HepG2 (cell line): ENCODE measurements at regions not wholly inside any gene's neighbourhood (a gene's known extent, or its start where the extent isn't known, plus 50 kb on each side); places are given as distances from the start of the nearest gene placed in this dataset.

Source experiments
- ATAC-seq: fragments of 200-7000 bp; cut with Tn5 transposase; 3 replicates; pipeline ENCODE4 v1.9.1; 2020; ENCODE audit warnings: mild to moderate bottlenecking, moderate library complexity
- BruUV-seq: library from RNA; stranded (reverse); fragments of 400-500 nt; replicated peaks from 2 replicates; lab custom pipeline; 2021; lab: Mats Ljungman, UMichigan
- CTCF ChIA-PET: fragments of 300-600 bp; formaldehyde crosslinking; extraction: SDS; loops from one replicate; lab custom pipeline; 2021; ENCODE audit warnings: low total read pairs, inconsistent platforms, low intra/inter-chr PET ratio; lab: Yijun Ruan, JAX
- POLR2A ChIA-PET: fragments of 350-600 bp; sonication (Branson Sonifier 250); formaldehyde crosslinking; loops from one replicate; lab custom pipeline; 2020; ENCODE audit warnings: antibody characterized with exemption, inconsistent platforms; lab: Yijun Ruan, JAX
- DNase-seq: peaks from one replicate; pipeline ENCODE4 v3.0.0-alpha.2; 2015; ENCODE audit warnings: low spot score
- FAIRE-seq: peaks from 3 replicates; lab custom pipeline; 2011; peaks lifted over from hg19 to GRCh38; lab: Jason Lieb, UNC
- H2AFZ ChIP-seq: one replicate; pipeline ENCODE4 v1.6.1; 2011; ENCODE audit warnings: low read length, inconsistent platforms
- H3K27ac ChIP-seq: fragments of 300-600 bp; 3 replicates; pipeline ENCODE4 v1.8.0; 2011; ENCODE audit warnings: mixed run types, mild to moderate bottlenecking, mixed read lengths, low read length, inconsistent platforms; ENCODE audit not compliant: insufficient read depth; ENCODE audit errors: extremely low read length
- H3K27me3 ChIP-seq, 2 experiments: fragments of 200-600 bp in 1 of 2; 2 replicates in 1 of 2; 3 replicates in 1 of 2; pipeline versions ENCODE4 v1.6.0 to v1.8.0; 2011; ENCODE audit warnings: low read length in 2 of 2, mild to moderate bottlenecking in 2 of 2, moderate library complexity in 2 of 2, inconsistent platforms in 1 of 2; ENCODE audit not compliant: insufficient read depth in 2 of 2, control insufficient read depth in 1 of 2
- H3K36me3 ChIP-seq, 2 experiments: fragments of 200-600 bp in 1 of 2; replicated peaks in 1 of 2; 2 replicates in 1 of 2; 3 replicates in 1 of 2; pipeline versions ENCODE4 v1.5.1 to v1.8.0; 2011; ENCODE audit warnings: low read length in 2 of 2, inconsistent platforms in 1 of 2; ENCODE audit not compliant: insufficient read depth in 2 of 2, control insufficient read depth in 1 of 2
- H3K4me1 ChIP-seq: 2 replicates; pipeline ENCODE4 v1.5.1; 2012; ENCODE audit warnings: low read length, inconsistent platforms; ENCODE audit not compliant: insufficient read depth
- H3K4me2 ChIP-seq: 2 replicates; pipeline ENCODE4 v1.6.0; 2011; ENCODE audit warnings: low read depth, low read length, inconsistent platforms
- H3K4me3 ChIP-seq, 3 experiments: fragments of 200-600 bp in 1 of 3; sonication (generic), shearing (Covaris generic) in 1 of 3; replicated peaks in 1 of 3; 2 replicates each; pipeline ENCODE4 v1.5.1; 2011 to 2016; ENCODE audit warnings: low read length in 3 of 3, inconsistent platforms in 2 of 3, low read depth in 2 of 3, mild to moderate bottlenecking in 2 of 3, control low read depth in 1 of 3, mixed read lengths in 1 of 3; ENCODE audit not compliant: insufficient read depth in 1 of 3
- H3K79me2 ChIP-seq: one replicate; pipeline ENCODE4 v1.6.1; 2011; ENCODE audit warnings: low read length, inconsistent platforms; ENCODE audit not compliant: insufficient read depth
- H3K9ac ChIP-seq: 2 replicates; pipeline ENCODE4 v1.6.0; 2011; ENCODE audit warnings: mild to moderate bottlenecking, low read depth, low read length, inconsistent platforms; ENCODE audit not compliant: insufficient read depth
- H3K9me3 ChIP-seq: 2 replicates; pipeline ENCODE4 v1.5.1; 2012; ENCODE audit warnings: mild to moderate bottlenecking, low read length
- H4K20me1 ChIP-seq: 2 replicates; pipeline ENCODE4 v1.6.0; 2011; ENCODE audit warnings: inconsistent platforms, mild to moderate bottlenecking, low read length, moderate library complexity; ENCODE audit not compliant: insufficient read depth
- ATF7 ChIP-seq, 2 experiments: fragments of 450-650 bp in 1 of 2; sonication (generic) in 1 of 2; formaldehyde crosslinking in 1 of 2; IDR thresholded peaks; 2 replicates each; pipeline versions ENCODE4 v1.4.0 to v1.6.1; 2016 to 2020; ENCODE audit warnings: antibody characterized with exemption in 1 of 2, mild to moderate bottlenecking in 1 of 2, missing genetic modification reagents in 1 of 2
- MEF2D ChIP-seq: sonication (generic); formaldehyde crosslinking; IDR thresholded peaks from 2 replicates; pipeline ENCODE4 v1.5.1; 2020; ENCODE audit warnings: mild to moderate bottlenecking, missing genetic modification reagents
- U2AF2 ChIP-seq: fragments of 200-400 bp; formaldehyde crosslinking; IDR thresholded peaks from 2 replicates; pipeline ENCODE4 v1.6.1; 2017; ENCODE audit warnings: low read depth, mild to moderate bottlenecking, low read length
- ZBTB8A ChIP-seq: sonication (generic); formaldehyde crosslinking; IDR thresholded peaks from 2 replicates; pipeline ENCODE4 v1.4.0; 2020; ENCODE audit warnings: mild to moderate bottlenecking, low read depth, missing genetic modification reagents, borderline replicate concordance
- ZNF615 ChIP-seq: sonication (generic); formaldehyde crosslinking; IDR thresholded peaks from 2 replicates; pipeline ENCODE4 v1.5.0; 2020; ENCODE audit warnings: mild to moderate bottlenecking, missing genetic modification reagents, borderline replicate concordance
- ZNF891 ChIP-seq: sonication (generic); formaldehyde crosslinking; IDR thresholded peaks from 2 replicates; pipeline ENCODE4 v1.5.0; 2020; ENCODE audit warnings: mild to moderate bottlenecking, missing genetic modification reagents
- ZSCAN5A ChIP-seq: sonication (generic); formaldehyde crosslinking; IDR thresholded peaks from 2 replicates; pipeline ENCODE4 v1.8.0; 2022; ENCODE audit warnings: mild to moderate bottlenecking, missing genetic modification reagents, borderline replicate concordance
- WGBS: methylation state at CpG from one replicate; pipeline ENCODE4 v1.1.6; 2017; ENCODE audit warnings: low lambda C conversion rate; 5-methylcytosine and 5-hydroxymethylcytosine counted together
- in situ Hi-C: cut with HindIII; loops from 2 replicates; pipeline ENCODE4 v1.10.0; 2017; ENCODE audit warnings: low pct_unique_long_range_greater_than_20kb; ENCODE audit not compliant: extremely low pct_ligation_motif_present
- intact Hi-C: fragments of 100-400 bp; cut with micrococcal nuclease; formaldehyde crosslinking; loops from one replicate; pipeline ENCODE4 v1.10.0; 2022; ENCODE audit not compliant: unreplicated experiment

DNA sequence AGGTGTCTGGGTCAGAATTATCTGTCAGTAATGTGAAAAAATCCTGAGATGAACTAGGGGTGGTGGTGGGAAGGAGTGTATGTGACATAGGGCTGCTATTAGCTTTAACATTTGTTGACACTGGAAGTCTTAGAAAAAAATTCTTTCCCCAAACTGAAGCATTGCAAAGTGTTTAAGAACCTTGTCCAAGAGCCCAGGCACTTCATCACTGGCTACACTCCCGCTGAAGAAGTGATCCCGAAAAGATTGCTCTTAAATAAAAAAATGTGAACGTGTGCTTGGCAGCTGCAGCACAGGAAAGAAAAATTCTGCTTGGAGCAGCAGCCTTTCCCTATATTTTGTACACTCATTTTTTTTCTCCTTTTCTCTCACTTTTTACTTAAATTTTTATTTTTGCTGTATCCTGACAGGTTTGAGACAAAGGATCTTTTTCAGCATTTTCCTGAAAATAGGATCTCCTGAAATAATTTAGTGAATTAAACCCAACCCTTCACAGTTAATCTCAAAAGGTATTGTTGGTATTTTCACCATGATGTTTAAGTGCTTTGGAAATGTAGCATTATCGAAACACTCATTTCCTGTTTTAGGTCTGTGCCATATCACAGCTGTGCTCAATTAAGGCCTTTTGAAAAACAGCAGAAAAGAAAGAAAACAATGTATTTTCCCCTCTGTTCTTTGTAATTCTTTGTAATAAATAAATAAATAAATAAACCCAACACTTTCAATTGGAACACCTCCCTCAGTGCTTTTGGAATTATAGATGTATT is 477.6 kb downstream of the ZNF385D start:
- no peak overlapping the region for H3K4me2 ChIP-seq
- H2AFZ ChIP-seq, result no peak overlapping the region
- no peaks in the 10 kb centered on the region for H3K27me3 ChIP-seq
- no peak overlapping the region for H3K9ac ChIP-seq
- H4K20me1 ChIP-seq, result no peaks in the 10 kb centered on the region
- H3K36me3 ChIP-seq, result no peaks in the 10 kb centered on the region
- 0% methylated on average over 4 of the region's 4 CpGs for WGBS
- no peak for FAIRE-seq
- H3K4me3 ChIP-seq, result no peak overlapping the region
- TF ChIP-seq ATF7 (IDR thresholded peaks at IDR 0.05) (no peak), ATF7 (CRISPR knock-in tag; IDR thresholded peaks at IDR 0.05) (no peak), ZSCAN5A (CRISPR knock-in tag) (no peak), MEF2D (CRISPR knock-in tag) (no peak), U2AF2 (no peak), ZNF615 (no peak), ZNF891 (CRISPR knock-in tag) (no peak), ZBTB8A (no peak)
- CTCF ChIA-PET, result no interaction called here
- intact Hi-C loops (no loop called here), in situ Hi-C loops (no loop called here)
- POLR2A ChIA-PET, result no interaction called here
- H3K27ac ChIP-seq, result no peak overlapping the region
- BruUV-seq, result no TSS peak
- DNase-seq, result no peak
- no peaks in the 10 kb centered on the region for H3K79me2 ChIP-seq
- ATAC-seq, result no peak
- H3K4me1 ChIP-seq, result no peaks in the 10 kb centered on the region
- peaks cover 75% of the 10 kb centered on the region for H3K9me3 ChIP-seq
